WTC11 (cell line): ENCODE measurements at regions not wholly inside any gene's neighbourhood (a gene's known extent, or its start where the extent isn't known, plus 50 kb on each side); places are given as distances from the start of the nearest gene placed in this dataset.

ENCODE experiments used
- ATAC-seq: fragments of 200-7000 bp; cut with Tn5 transposase; 2 replicates; pipeline ENCODE4 v1.10.0; 2021; ENCODE audit warnings: mild to moderate bottlenecking, moderate library complexity
- CTCF ChIA-PET: fragments of 300-600 bp; sonication (Branson Sonifier 250); formaldehyde crosslinking; loops from one replicate; lab custom pipeline; 2021; ENCODE audit warnings: antibody characterized with exemption; lab: Charles Lee
- POLR2A ChIA-PET: fragments of 350-600 bp; sonication (Branson Sonifier 250); formaldehyde crosslinking; loops from one replicate; lab custom pipeline; 2021; ENCODE audit warnings: antibody characterized with exemption; lab: Charles Lee
- DNase-seq: peaks from one replicate; pipeline ENCODE4 v3.0.0; 2021; ENCODE audit warnings: low spot score
- H3K27ac Mint-ChIP-seq: 2 replicates; pipeline ENCODE4 v1.8.0; 2021; ENCODE audit warnings: mixed read lengths
- H3K27me3 Mint-ChIP-seq: 2 replicates; pipeline ENCODE4 v1.8.0; 2021; ENCODE audit warnings: low read depth, mild to moderate bottlenecking, moderate library complexity, mixed read lengths
- H3K36me3 Mint-ChIP-seq: 2 replicates; pipeline ENCODE4 v1.8.0; 2021; ENCODE audit warnings: mixed read lengths
- H3K4me1 Mint-ChIP-seq: 2 replicates; pipeline ENCODE4 v1.8.0; 2022; ENCODE audit warnings: mixed read lengths
- H3K4me3 Mint-ChIP-seq: 2 replicates; pipeline ENCODE4 v1.8.0; 2021; ENCODE audit warnings: mild to moderate bottlenecking, moderate library complexity, mixed read lengths
- H3K9me3 Mint-ChIP-seq: 2 replicates; pipeline ENCODE4 v1.8.0; 2021; ENCODE audit warnings: mixed read lengths
- FOXJ3 ChIP-seq: sonication (generic); formaldehyde crosslinking; IDR thresholded peaks from 2 replicates; pipeline ENCODE4 v1.9.0; 2021; ENCODE audit warnings: missing genetic modification reagents, mild to moderate bottlenecking, borderline replicate concordance
- HMGA2 ChIP-seq: fragments of 250-450 bp; sonication (Bioruptor Pico); IDR thresholded peaks from 2 replicates; pipeline ENCODE4 v1.4.0; 2021; ENCODE audit warnings: mild to moderate bottlenecking, moderate library complexity
- NFE2L1 ChIP-seq: sonication (generic); formaldehyde crosslinking; IDR thresholded peaks from 2 replicates; pipeline ENCODE4 v1.8.1; 2023; ENCODE audit warnings: missing genetic modification reagents
- NR2C2 ChIP-seq: sonication (generic); formaldehyde crosslinking; IDR thresholded peaks from 2 replicates; pipeline ENCODE4 v1.8.0; 2022; ENCODE audit warnings: mild to moderate bottlenecking, missing genetic modification reagents
- NR3C1 ChIP-seq: sonication (generic); formaldehyde crosslinking; conservative IDR thresholded peaks from 2 replicates; pipeline ENCODE4 v1.8.1; 2023; ENCODE audit warnings: low read depth, mild to moderate bottlenecking, missing genetic modification reagents
- OVOL2 ChIP-seq: fragments of 250-450 bp; sonication (Bioruptor Pico); IDR thresholded peaks from 2 replicates; pipeline ENCODE4 v1.9.0; 2021; ENCODE audit warnings: mild to moderate bottlenecking, borderline replicate concordance
- TP53 ChIP-seq: sonication (generic); formaldehyde crosslinking; IDR thresholded peaks from 2 replicates; pipeline ENCODE4 v1.8.1; 2023; ENCODE audit warnings: mild to moderate bottlenecking, missing genetic modification reagents
- ZNF263 ChIP-seq: sonication (generic); formaldehyde crosslinking; IDR thresholded peaks from 2 replicates; pipeline ENCODE4 v1.8.1; 2022; ENCODE audit warnings: low read depth, mild to moderate bottlenecking, moderate library complexity, missing genetic modification reagents
- TF ChIP-seq, protein P1 (sequence below): sonication (generic); formaldehyde crosslinking; IDR thresholded peaks from 2 replicates; pipeline ENCODE4 v1.8.0; 2023; ENCODE audit warnings: missing genetic modification reagents, mild to moderate bottlenecking, borderline replicate concordance
- TF ChIP-seq, protein P2 (sequence below): fragments of 250-450 bp; sonication (Bioruptor Pico); IDR thresholded peaks from 2 replicates; pipeline ENCODE4 v1.9.0; 2021; ENCODE audit warnings: mild to moderate bottlenecking, borderline replicate concordance
- TF ChIP-seq, protein P3 (sequence below): sonication (generic); formaldehyde crosslinking; IDR thresholded peaks from 2 replicates; pipeline ENCODE4 v1.8.1; 2023; ENCODE audit warnings: mild to moderate bottlenecking, missing genetic modification reagents, moderate library complexity
- TF ChIP-seq, protein P4 (sequence below): fragments of 250-450 bp; sonication (Bioruptor Pico); IDR thresholded peaks from 2 replicates; pipeline ENCODE4 v1.9.0; 2021; ENCODE audit warnings: mild to moderate bottlenecking
- TF ChIP-seq, protein P5 (sequence below): sonication (generic); formaldehyde crosslinking; IDR thresholded peaks from 2 replicates; pipeline ENCODE4 v1.8.1; 2022; ENCODE audit warnings: mild to moderate bottlenecking, moderate library complexity, missing genetic modification reagents

DNA sequence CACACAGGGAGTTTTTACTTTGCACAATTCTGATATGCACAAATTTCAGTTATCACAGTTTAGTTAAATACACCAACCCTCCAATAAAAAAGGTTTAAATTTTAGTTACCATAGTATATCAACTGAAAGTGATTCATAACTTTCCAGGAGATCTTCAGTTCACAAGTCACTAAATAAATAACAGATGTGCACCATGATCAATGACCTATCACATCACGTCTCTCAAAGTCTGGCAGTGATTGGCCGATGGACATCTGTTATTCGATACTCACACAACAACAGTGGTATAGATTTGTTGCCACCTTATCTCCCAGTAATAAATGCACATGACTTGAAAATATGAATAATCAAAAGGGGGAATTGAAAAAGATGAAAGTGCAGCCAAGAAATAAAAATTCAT lies 66.8 kb upstream of the PTCHD4 start (continued):
- TF ChIP-seq, protein P1, sequence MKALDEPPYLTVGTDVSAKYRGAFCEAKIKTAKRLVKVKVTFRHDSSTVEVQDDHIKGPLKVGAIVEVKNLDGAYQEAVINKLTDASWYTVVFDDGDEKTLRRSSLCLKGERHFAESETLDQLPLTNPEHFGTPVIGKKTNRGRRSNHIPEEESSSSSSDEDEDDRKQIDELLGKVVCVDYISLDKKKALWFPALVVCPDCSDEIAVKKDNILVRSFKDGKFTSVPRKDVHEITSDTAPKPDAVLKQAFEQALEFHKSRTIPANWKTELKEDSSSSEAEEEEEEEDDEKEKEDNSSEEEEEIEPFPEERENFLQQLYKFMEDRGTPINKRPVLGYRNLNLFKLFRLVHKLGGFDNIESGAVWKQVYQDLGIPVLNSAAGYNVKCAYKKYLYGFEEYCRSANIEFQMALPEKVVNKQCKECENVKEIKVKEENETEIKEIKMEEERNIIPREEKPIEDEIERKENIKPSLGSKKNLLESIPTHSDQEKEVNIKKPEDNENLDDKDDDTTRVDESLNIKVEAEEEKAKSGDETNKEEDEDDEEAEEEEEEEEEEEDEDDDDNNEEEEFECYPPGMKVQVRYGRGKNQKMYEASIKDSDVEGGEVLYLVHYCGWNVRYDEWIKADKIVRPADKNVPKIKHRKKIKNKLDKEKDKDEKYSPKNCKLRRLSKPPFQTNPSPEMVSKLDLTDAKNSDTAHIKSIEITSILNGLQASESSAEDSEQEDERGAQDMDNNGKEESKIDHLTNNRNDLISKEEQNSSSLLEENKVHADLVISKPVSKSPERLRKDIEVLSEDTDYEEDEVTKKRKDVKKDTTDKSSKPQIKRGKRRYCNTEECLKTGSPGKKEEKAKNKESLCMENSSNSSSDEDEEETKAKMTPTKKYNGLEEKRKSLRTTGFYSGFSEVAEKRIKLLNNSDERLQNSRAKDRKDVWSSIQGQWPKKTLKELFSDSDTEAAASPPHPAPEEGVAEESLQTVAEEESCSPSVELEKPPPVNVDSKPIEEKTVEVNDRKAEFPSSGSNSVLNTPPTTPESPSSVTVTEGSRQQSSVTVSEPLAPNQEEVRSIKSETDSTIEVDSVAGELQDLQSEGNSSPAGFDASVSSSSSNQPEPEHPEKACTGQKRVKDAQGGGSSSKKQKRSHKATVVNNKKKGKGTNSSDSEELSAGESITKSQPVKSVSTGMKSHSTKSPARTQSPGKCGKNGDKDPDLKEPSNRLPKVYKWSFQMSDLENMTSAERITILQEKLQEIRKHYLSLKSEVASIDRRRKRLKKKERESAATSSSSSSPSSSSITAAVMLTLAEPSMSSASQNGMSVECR (CRISPR knock-in tag): no peak
- no peak for TF ChIP-seq FOXJ3

DNA sequence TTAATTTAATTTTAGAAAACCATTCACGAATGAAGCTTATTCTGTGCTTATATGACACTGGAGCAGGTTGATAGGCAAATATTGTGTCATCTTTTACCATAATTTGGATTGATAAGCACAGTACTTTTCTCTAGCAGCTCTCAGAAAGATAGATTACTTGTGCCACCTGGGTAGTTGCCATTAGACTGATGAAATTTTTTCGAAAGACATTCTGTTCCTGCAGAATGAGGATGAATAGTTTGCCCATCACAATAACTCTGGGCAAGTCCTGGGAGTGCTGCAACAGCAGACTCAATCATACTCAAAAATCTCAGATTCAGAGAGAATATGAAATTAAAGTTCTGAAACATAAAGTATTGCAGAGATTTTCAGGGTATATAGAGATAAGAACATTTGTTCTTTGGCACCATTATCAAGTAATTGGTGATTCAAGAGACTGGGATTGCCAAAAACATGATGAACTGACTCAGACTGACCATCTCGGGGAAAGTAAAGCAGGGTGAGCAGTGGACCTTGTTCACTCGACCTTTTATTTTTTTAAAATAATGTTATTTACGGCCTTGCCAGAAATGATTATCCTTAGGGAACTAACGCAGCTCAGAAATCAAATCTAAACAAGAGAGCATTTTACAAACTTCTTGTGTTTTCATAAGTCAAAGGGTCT lies 65.8 kb upstream of the PTCHD4 start:
- TF ChIP-seq, protein P2, sequence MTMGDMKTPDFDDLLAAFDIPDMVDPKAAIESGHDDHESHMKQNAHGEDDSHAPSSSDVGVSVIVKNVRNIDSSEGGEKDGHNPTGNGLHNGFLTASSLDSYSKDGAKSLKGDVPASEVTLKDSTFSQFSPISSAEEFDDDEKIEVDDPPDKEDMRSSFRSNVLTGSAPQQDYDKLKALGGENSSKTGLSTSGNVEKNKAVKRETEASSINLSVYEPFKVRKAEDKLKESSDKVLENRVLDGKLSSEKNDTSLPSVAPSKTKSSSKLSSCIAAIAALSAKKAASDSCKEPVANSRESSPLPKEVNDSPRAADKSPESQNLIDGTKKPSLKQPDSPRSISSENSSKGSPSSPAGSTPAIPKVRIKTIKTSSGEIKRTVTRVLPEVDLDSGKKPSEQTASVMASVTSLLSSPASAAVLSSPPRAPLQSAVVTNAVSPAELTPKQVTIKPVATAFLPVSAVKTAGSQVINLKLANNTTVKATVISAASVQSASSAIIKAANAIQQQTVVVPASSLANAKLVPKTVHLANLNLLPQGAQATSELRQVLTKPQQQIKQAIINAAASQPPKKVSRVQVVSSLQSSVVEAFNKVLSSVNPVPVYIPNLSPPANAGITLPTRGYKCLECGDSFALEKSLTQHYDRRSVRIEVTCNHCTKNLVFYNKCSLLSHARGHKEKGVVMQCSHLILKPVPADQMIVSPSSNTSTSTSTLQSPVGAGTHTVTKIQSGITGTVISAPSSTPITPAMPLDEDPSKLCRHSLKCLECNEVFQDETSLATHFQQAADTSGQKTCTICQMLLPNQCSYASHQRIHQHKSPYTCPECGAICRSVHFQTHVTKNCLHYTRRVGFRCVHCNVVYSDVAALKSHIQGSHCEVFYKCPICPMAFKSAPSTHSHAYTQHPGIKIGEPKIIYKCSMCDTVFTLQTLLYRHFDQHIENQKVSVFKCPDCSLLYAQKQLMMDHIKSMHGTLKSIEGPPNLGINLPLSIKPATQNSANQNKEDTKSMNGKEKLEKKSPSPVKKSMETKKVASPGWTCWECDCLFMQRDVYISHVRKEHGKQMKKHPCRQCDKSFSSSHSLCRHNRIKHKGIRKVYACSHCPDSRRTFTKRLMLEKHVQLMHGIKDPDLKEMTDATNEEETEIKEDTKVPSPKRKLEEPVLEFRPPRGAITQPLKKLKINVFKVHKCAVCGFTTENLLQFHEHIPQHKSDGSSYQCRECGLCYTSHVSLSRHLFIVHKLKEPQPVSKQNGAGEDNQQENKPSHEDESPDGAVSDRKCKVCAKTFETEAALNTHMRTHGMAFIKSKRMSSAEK (CRISPR knock-in tag): no peak
- TF ChIP-seq NR2C2 (CRISPR knock-in tag) (no peak), OVOL2 (CRISPR knock-in tag) (no peak), NR3C1 (CRISPR knock-in tag) (no peak), ZNF263 (CRISPR knock-in tag) (no peak), HMGA2 (CRISPR knock-in tag) (no peak), TP53 (CRISPR knock-in tag) (no peak), NFE2L1 (no peak)
- TF ChIP-seq, protein P3, sequence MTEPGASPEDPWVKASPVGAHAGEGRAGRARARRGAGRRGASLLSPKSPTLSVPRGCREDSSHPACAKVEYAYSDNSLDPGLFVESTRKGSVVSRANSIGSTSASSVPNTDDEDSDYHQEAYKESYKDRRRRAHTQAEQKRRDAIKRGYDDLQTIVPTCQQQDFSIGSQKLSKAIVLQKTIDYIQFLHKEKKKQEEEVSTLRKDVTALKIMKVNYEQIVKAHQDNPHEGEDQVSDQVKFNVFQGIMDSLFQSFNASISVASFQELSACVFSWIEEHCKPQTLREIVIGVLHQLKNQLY: no peak
- TF ChIP-seq, protein P4, sequence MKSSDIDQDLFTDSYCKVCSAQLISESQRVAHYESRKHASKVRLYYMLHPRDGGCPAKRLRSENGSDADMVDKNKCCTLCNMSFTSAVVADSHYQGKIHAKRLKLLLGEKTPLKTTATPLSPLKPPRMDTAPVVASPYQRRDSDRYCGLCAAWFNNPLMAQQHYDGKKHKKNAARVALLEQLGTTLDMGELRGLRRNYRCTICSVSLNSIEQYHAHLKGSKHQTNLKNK: no peak
- TF ChIP-seq, protein P5, sequence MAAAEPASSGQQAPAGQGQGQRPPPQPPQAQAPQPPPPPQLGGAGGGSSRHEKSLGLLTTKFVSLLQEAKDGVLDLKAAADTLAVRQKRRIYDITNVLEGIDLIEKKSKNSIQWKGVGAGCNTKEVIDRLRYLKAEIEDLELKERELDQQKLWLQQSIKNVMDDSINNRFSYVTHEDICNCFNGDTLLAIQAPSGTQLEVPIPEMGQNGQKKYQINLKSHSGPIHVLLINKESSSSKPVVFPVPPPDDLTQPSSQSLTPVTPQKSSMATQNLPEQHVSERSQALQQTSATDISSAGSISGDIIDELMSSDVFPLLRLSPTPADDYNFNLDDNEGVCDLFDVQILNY (CRISPR knock-in tag): no peak
- Mint-ChIP-seq H3K27me3 (no peaks in the 10 kb centered on the region), H3K9me3 (no peaks in the 10 kb centered on the region), H3K4me3 (no peak overlapping the region), H3K27ac (no peak overlapping the region), H3K36me3 (no peaks in the 10 kb centered on the region), H3K4me1 (no peaks in the 10 kb centered on the region)
- ATAC-seq (no peak), DNase-seq (no peak)
- CTCF ChIA-PET: no interaction called here
- POLR2A ChIA-PET: no interaction called here
